Tibial artery (tissue), 4 donors: ENCODE measurements at regions not wholly inside any gene's neighbourhood (a gene's known extent, or its start where the extent isn't known, plus 50 kb on each side); places are given as distances from the start of the nearest gene placed in this dataset.

Experiments
- DNase-seq, 2 donors: peaks; one replicate each; pipeline ENCODE4 v3.0.0-alpha.2; 2019
- H3K27ac ChIP-seq, 2 donors: fragments of 200-600 bp; sonication (generic) in 1 of 2; 1 replicate in 1 of 2; 2 replicates in 1 of 2; pipeline ENCODE4 v1.5.1; 2018 to 2019; ENCODE audit warnings: mild to moderate bottlenecking in 1 of 2
- H3K27me3 ChIP-seq, 2 donors: fragments of 200-600 bp; sonication (generic) in 1 of 2; one replicate each; pipeline versions ENCODE4 v1.5.1 to v1.6.0; 2016 to 2019
- H3K36me3 ChIP-seq, 3 donors: fragments of 200-600 bp; sonication (generic) in 2 of 3; one replicate each; pipeline ENCODE4 v1.5.1; 2016 to 2019; ENCODE audit warnings: mild to moderate bottlenecking in 2 of 3
- H3K4me1 ChIP-seq, 4 donors: fragments of 200-600 bp; sonication (generic) in 2 of 4; 1 replicate in 3 of 4; 2 replicates in 1 of 4; pipeline ENCODE4 v1.5.1; 2016 to 2019
- H3K4me3 ChIP-seq, 2 donors: fragments of 200-600 bp; sonication (generic) in 1 of 2; 1 replicate in 1 of 2; 2 replicates in 1 of 2; pipeline ENCODE4 v1.5.1; 2018 to 2019; ENCODE audit warnings: mild to moderate bottlenecking in 2 of 2
- H3K9me3 ChIP-seq, 3 donors: fragments of 200-600 bp; sonication (generic) in 1 of 3; one replicate each; pipeline ENCODE4 v1.5.1; 2016 to 2019
- CTCF ChIP-seq, 2 experiments: fragments of 200-600 bp in 1 of 2; fragments of 450-650 bp in 1 of 2; IDR thresholded peaks; one replicate each; pipeline ENCODE4 v1.5.1; 2017 to 2019; ENCODE audit warnings: antibody characterized with exemption in 2 of 2, mild to moderate bottlenecking in 1 of 2, moderate library complexity in 1 of 2
- intact Hi-C: fragments of 100-400 bp; cut with DNase I; formaldehyde crosslinking; loops from one replicate; pipeline ENCODE4 v1.15.0; 2023; ENCODE audit warnings: low total_unique reads

GRCh38 chrX:39627257-39627656, 470.5 kb downstream of the BCOR start:
- no peak overlapping the region for H3K4me3 ChIP-seq
- no peaks in the 10 kb centered on the region for H3K27me3 ChIP-seq
- peaks cover 0 to 8% (median 0%) of the 10 kb centered on the region in 3 donors for H3K9me3 ChIP-seq
- no peak overlapping the region for H3K27ac ChIP-seq
- H3K36me3 ChIP-seq = no peaks in the 10 kb centered on the region
- intact Hi-C loops = no loop called here
- no peak for TF ChIP-seq CTCF (IDR thresholded peaks at IDR 0.05)
- no peaks in the 10 kb centered on the region for H3K4me1 ChIP-seq
- DNase-seq = no peak

GRCh38 chrX:39629001-39629400, 468.8 kb downstream of the BCOR start:
- no peak for TF ChIP-seq CTCF (IDR thresholded peaks at IDR 0.05)
- peaks cover 0 to 2% (median 0%) of the 10 kb centered on the region in 3 donors for H3K9me3 ChIP-seq
- intact Hi-C loops = no loop called here
- no peak for DNase-seq
- no peaks in the 10 kb centered on the region for H3K36me3 ChIP-seq
- no peak overlapping the region for H3K27ac ChIP-seq
- no peak overlapping the region for H3K4me3 ChIP-seq
- H3K4me1 ChIP-seq = no peaks in the 10 kb centered on the region
- no peaks in the 10 kb centered on the region for H3K27me3 ChIP-seq

- no peak overlapping the region for H3K4me3 ChIP-seq
- H3K36me3 ChIP-seq = no peaks in the 10 kb centered on the region
- no peak for DNase-seq
- no peaks in the 10 kb centered on the region for H3K27me3 ChIP-seq
- no peaks in the 10 kb centered on the region for H3K4me1 ChIP-seq
- no peak for TF ChIP-seq CTCF (IDR thresholded peaks at IDR 0.05)
- intact Hi-C loops = no loop called here
- no peak overlapping the region for H3K27ac ChIP-seq
- H3K9me3 ChIP-seq = no peaks in the 10 kb centered on the region
Measured at GRCh38 chrX:39630344-39630743, 467.4 kb downstream of the BCOR start.

- Histone ChIP-seq H3K4me1 (no peaks in the 10 kb centered on the region), H3K9me3 (no peaks in the 10 kb centered on the region), H3K36me3 (no peaks in the 10 kb centered on the region), H3K4me3 (no peak overlapping the region), H3K27me3 (no peaks in the 10 kb centered on the region), H3K27ac (no peak overlapping the region)
- TF ChIP-seq CTCF (IDR thresholded peaks at IDR 0.05) = no peak
- no peak for DNase-seq
- intact Hi-C loops = no loop called here
Measured at GRCh38 chrX:39631276-39632229, 466.2 kb downstream of the BCOR start.

GRCh38 chrX:39633293-39633692, 464.5 kb downstream of the BCOR start:
- Histone ChIP-seq H3K27me3 (no peaks in the 10 kb centered on the region), H3K27ac (no peak overlapping the region), H3K4me3 (no peak overlapping the region), H3K9me3 (no peaks in the 10 kb centered on the region), H3K4me1 (no peaks in the 10 kb centered on the region), H3K36me3 (no peaks in the 10 kb centered on the region)
- intact Hi-C loops = no loop called here
- DNase-seq = no peak
- TF ChIP-seq CTCF (IDR thresholded peaks at IDR 0.05) = no peak
